ENCODE measurements at regions not wholly inside any gene's neighbourhood (a gene's known extent, or its start where the extent isn't known, plus 50 kb on each side); places are given as distances from the start of the nearest gene placed in this dataset.

DNA sequence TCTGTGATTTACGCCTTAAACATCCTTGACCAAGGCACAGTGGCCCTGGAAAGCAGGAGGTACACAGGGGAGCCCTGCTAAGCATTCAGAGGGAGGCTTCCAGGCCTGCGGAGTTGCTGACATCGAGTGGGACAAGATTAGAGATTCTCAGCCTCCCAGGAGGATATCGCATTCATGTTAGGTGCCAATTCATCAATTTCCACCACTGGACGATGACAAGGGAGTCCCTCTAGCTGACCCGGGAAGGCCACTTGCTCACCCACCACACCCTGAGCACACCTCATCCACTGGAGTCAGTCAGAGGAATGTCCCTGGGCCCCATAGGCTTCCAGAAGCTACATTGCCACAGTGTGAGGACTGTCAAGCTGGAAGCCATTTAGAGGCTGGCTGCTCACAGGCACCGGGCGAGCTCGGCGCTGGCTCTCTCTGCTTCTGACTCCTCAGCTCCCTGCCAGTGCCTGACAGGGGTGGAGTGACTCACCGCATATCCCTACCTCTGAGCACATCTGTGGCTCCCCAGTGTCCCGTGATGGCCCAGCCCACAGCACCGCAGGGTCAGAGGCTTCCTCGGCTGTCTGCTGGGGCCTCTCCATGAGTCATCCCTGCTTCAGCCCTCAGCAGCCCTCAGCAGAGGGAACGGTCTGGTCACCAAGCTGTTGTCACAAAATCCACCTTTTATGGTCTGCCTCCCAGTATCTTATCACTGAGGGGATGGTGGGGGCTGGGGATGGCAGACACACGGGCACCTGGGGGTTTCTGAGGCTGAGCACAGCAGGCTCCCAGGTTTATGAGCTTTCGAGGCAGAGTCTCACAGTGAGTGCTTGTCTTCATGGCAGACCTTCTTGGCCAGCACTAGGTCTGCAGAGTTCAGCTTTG, 117.5 kb downstream of the ZNF608 start (continued):
- peak in 1 of 2 experiments; percentile 87; a peak in 2 of 4 replicates for TF ChIP-seq ZNF318 (IDR thresholded peaks at IDR 0.05; ENCODE audit: borderline replicate concordance in 1 of 2, low read depth in 1 of 2)
- TF ChIP-seq ZNF696 (CRISPR knock-in tag; conservative IDR thresholded peaks at IDR 0.05), result no peak
- no peak for TF ChIP-seq HNRNPL (IDR thresholded peaks at IDR 0.05; ENCODE audit: low read depth, low read length)
- peak; percentile 89 for TF ChIP-seq SMAD4 (CRISPR knock-in tag; conservative IDR thresholded peaks at IDR 0.05)
- TF ChIP-seq KAT7 (CRISPR knock-in tag; IDR thresholded peaks at IDR 0.05; ENCODE audit: borderline replicate concordance), result no peak
- peak; percentile 69 for TF ChIP-seq NR2C1 (IDR thresholded peaks at IDR 0.05)
- TF ChIP-seq NR2C1 (tag; IDR thresholded peaks at IDR 0.05), result peak; percentile 66
- TF ChIP-seq ARNT (IDR thresholded peaks at IDR 0.05), result no peak
- TF ChIP-seq, protein P1, sequence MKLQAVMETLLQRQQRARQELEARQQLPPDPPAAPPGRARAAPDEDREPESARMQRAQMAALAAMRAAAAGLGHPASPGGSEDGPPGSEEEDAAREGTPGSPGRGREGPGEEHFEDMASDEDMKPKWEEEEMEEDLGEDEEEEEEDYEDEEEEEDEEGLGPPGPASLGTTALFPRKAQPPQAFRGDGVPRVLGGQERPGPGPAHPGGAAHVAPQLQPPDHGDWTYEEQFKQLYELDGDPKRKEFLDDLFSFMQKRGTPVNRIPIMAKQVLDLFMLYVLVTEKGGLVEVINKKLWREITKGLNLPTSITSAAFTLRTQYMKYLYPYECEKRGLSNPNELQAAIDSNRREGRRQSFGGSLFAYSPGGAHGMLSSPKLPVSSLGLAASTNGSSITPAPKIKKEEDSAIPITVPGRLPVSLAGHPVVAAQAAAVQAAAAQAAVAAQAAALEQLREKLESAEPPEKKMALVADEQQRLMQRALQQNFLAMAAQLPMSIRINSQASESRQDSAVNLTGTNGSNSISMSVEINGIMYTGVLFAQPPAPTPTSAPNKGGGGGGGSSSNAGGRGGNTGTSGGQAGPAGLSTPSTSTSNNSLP (IDR thresholded peaks at IDR 0.05; ENCODE audit: borderline replicate concordance, low read depth, low read length), result no peak
- TF ChIP-seq KAT2B (IDR thresholded peaks at IDR 0.05; ENCODE audit: low read depth, low read length), result no peak
- no peak for TF ChIP-seq TCF15 (CRISPR knock-in tag; IDR thresholded peaks at IDR 0.05)
- TF ChIP-seq RFX1 (IDR thresholded peaks at IDR 0.05), result no peak
- TF ChIP-seq FOXJ3 (CRISPR knock-in tag; IDR thresholded peaks at IDR 0.05), result no peak
- peak; percentile 77 for TF ChIP-seq ZNF584 (CRISPR knock-in tag; IDR thresholded peaks at IDR 0.05; ENCODE audit: low read depth)
- TF ChIP-seq, protein P2, sequence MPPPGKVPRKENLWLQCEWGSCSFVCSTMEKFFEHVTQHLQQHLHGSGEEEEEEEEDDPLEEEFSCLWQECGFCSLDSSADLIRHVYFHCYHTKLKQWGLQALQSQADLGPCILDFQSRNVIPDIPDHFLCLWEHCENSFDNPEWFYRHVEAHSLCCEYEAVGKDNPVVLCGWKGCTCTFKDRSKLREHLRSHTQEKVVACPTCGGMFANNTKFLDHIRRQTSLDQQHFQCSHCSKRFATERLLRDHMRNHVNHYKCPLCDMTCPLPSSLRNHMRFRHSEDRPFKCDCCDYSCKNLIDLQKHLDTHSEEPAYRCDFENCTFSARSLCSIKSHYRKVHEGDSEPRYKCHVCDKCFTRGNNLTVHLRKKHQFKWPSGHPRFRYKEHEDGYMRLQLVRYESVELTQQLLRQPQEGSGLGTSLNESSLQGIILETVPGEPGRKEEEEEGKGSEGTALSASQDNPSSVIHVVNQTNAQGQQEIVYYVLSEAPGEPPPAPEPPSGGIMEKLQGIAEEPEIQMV (tag; conservative IDR thresholded peaks at IDR 0.05; ENCODE audit: low read depth), result no peak
- peak; percentile 43 for TF ChIP-seq BRD9 (IDR thresholded peaks at IDR 0.05; ENCODE audit: low read depth, partially characterized antibody)

All from K562 (cell line).